OCI-LY1 (cell line): ENCODE measurements at regions not wholly inside any gene's neighbourhood (a gene's known extent, or its start where the extent isn't known, plus 50 kb on each side); places are given as distances from the start of the nearest gene placed in this dataset.

ENCODE experiments used
- CTCF ChIP-seq: fragments of 200-600 bp; sonication (generic), shearing (Covaris generic); IDR thresholded peaks from 2 replicates; pipeline ENCODE4 v1.5.1; 2017; ENCODE audit warnings: mild to moderate bottlenecking, antibody characterized with exemption, low read length, moderate library complexity, mixed read lengths
- EZH2 ChIP-seq: fragments of 200-600 bp; sonication (generic), shearing (Covaris generic); IDR thresholded peaks from 2 replicates; pipeline ENCODE4 v1.8.0; 2017; ENCODE audit warnings: borderline replicate concordance, mixed run types, mild to moderate bottlenecking, antibody characterized with exemption, low read length, moderate library complexity, mixed read lengths

GRCh38 chr13:108113407-108113806 is 101.9 kb downstream of the LIG4 start:
- TF ChIP-seq CTCF (no peak), EZH2 (no peak)
